GM03348 (cell line): ENCODE measurements at regions not wholly inside any gene's neighbourhood (a gene's known extent, or its start where the extent isn't known, plus 50 kb on each side); places are given as distances from the start of the nearest gene placed in this dataset.
"Not testable (repeated sequence)": the region's sequence is repeated elsewhere in the genome, so short reads cannot be mapped to it uniquely, and the experiment has no call there.

ENCODE experiments used
- DNase-seq: peaks from one replicate; pipeline ENCODE4 v3.0.0; 2012; ENCODE audit warnings: low spot score

- no peak for DNase-seq
Observed at GRCh38 chr4:144799486-144799885, 153.5 kb downstream of the HHIP start.

- no peak for DNase-seq
Observed at GRCh38 chr4:144801731-144802130, 155.8 kb downstream of the HHIP start.

GRCh38 chr4:144808034-144808433 lies 162.1 kb downstream of the HHIP start:
- DNase-seq, result no peak

GRCh38 chr4:144809056-144809640 lies 163.2 kb downstream of the HHIP start:
- DNase-seq, result no peak

- DNase-seq, result no peak
Observed at GRCh38 chr4:144816668-144817067, 170.7 kb downstream of the HHIP start.

GRCh38 chr4:144817081-144817480 lies 171.1 kb downstream of the HHIP start:
- no peak for DNase-seq

GRCh38 chr4:144818136-144818535 lies 172.2 kb downstream of the HHIP start:
- no peak for DNase-seq

- no peak for DNase-seq
Observed at GRCh38 chr4:144819591-144819990, 173.6 kb downstream of the HHIP start.

- DNase-seq, result peak; percentile 24
Observed at GRCh38 chr4:144820011-144820727, 174.2 kb downstream of the HHIP start.

- peak; percentile 52 for DNase-seq
Observed at GRCh38 chr4:144820728-144821085, 174.8 kb downstream of the HHIP start.

- DNase-seq, result no peak
Observed at GRCh38 chr4:144831971-144832370, 186.0 kb downstream of the HHIP start.

- no peak for DNase-seq
Observed at GRCh38 chr4:144845411-144845810, 199.5 kb downstream of the HHIP start.

- DNase-seq, result no peak
Observed at GRCh38 chr4:144851948-144852347, 206.0 kb downstream of the HHIP start.

- no peak for DNase-seq
Observed at GRCh38 chr4:144861471-144861870, 215.5 kb downstream of the HHIP start.

GRCh38 chr4:144862210-144862609 lies 216.3 kb downstream of the HHIP start:
- DNase-seq, result no peak

GRCh38 chr4:144864891-144865290 lies 218.9 kb downstream of the HHIP start:
- DNase-seq, result not testable (repeated sequence)

GRCh38 chr4:144868309-144868708 lies 222.4 kb downstream of the HHIP start:
- no peak for DNase-seq

GRCh38 chr4:144872508-144873225 lies 225.3 kb downstream of the ANAPC10 start:
- DNase-seq, result no peak

GRCh38 chr4:144873226-144873990 lies 224.6 kb downstream of the ANAPC10 start:
- DNase-seq, result no peak

GRCh38 chr4:144894573-144894972 lies 203.4 kb downstream of the ANAPC10 start:
- DNase-seq, result peak; percentile 8

- DNase-seq, result no peak
Observed at GRCh38 chr4:144899393-144899792, 198.6 kb downstream of the ANAPC10 start.

- no peak for DNase-seq
Observed at GRCh38 chr4:144901141-144901540, 196.9 kb downstream of the ANAPC10 start.

GRCh38 chr4:144902614-144903013 lies 195.4 kb downstream of the ANAPC10 start:
- no peak for DNase-seq
